Activated gamma-delta T cell treated with Interleukin-2 at 50 U/mL for 16 hours (primary cell): ENCODE measurements at regions not wholly inside any gene's neighbourhood (a gene's known extent, or its start where the extent isn't known, plus 50 kb on each side); places are given as distances from the start of the nearest gene placed in this dataset.
"Not testable (repeated sequence)": the region's sequence is repeated elsewhere in the genome, so short reads cannot be mapped to it uniquely, and the experiment has no call there.

ENCODE experiments used
- DNase-seq: peaks from one replicate; pipeline ENCODE4 v3.0.0-alpha.2; 2020

DNA sequence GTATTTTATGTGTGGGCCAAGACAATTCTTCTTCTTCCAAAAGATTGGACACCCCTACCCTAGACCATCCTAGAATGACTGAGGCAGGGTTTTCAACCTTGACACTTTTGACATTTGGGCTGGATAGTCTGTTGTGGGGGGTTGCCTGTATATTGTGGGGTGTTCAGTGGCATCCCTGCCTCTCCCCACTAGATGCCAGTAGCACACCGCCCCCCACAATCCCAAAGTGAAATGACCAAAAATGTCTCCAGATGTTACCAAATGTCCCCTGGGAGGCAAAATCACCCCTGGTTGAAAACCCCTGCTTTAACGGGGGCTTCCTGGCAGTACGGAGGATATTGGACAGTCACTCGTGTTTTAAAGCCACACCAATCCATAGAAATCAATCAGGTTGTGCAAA is 219.6 kb downstream of the PHETA1 start:
- DNase-seq: no peak

DNA sequence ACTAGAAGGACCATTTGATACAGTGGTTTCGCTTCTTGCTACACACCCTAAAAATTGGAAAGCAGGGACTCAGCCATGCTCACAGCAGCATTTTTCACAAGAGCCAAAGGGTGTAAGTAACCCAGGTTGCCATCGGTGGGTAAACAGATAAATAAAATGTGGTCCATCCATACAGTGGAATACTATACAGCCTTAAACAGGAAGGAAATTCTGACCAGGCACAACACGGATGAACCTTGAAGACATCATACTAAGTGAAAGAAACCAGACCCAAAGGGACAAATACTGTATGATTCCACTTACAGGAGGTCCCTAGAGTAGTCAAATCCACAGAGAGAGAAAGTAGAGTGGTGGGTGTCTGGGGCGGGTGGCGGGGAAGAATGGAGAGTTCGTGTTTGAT is 220.9 kb downstream of the PHETA1 start:
- no peak for DNase-seq

DNA sequence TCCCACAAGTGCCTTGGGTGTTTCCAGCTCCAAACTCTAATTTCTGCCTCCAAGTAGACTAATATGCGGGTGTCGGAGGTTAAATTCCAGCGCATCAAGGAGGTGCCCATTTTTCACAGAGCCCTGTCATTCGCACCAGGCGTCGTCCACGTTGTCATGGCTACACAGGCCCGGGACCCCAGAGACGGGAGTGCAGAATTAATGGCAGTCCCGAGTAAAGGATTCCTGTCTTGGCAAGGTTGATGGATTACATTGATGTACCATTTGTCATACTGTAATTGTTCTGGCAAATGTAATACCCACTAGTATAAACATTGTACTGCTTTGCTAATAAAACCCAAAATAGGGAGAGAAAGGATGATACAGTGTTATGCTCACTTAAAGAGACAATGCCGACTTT is 222.9 kb upstream of the MYL2 start:
- DNase-seq: no peak

- DNase-seq: no peak
These were observed 220.8 kb upstream of the MYL2 start for GRCh38 chr12:111141205-111141604.

GRCh38 chr12:111138016-111138415 is 217.6 kb upstream of the MYL2 start:
- no peak for DNase-seq

DNA sequence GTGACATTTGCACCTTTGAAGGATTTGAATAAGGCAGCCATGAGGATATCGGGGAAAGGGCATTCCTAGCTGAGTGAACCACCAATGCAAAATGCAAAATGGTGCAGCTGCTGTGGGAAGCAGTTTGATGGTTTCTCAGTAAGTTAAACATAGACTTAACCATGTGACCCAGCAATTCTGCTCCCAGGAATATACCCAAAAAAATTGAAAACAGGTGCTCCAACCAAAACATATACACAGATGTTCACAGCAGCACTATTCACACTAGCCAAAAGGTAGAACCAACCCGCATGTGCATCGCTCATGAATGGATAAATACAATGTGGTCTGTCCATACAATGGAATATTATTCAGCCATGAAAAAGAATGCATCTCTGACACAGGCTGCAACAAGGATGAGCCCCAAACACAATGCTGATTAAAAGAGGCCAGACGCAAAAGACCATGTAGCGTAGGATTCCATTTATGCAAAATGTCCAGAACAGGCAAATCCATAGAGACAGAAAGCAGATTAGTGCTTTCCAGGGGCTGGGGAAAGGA is 215.0 kb upstream of the MYL2 start:
- DNase-seq: no peak

- DNase-seq: no peak
These were observed 210.0 kb upstream of the MYL2 start for GRCh38 chr12:111130336-111130735.

GRCh38 chr12:111129149-111129767 is 208.9 kb upstream of the MYL2 start:
- no peak for DNase-seq

- DNase-seq: no peak
These were observed 206.0 kb upstream of the MYL2 start for GRCh38 chr12:111126331-111126730.

DNA sequence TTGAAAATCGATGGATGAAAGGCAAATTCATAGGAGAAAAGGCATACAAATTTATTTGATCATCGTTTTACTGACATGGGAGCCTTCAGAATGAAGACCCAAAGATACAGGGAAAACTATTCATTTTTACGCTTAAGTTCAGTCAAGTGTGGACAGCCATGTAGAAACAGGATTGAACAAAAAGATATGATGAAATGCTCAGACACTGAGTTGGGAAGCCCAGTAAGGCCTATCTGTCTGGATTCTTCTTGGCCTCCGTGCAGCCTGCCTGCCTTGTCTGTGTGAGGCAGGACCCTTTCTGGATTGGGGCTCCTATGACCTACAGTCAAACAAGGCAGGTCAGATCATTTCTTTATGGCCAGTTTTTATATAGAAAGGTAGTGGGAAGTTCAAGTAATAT is 203.8 kb upstream of the MYL2 start:
- no peak for DNase-seq

GRCh38 chr12:111123390-111123789 is 203.0 kb upstream of the MYL2 start:
- no peak for DNase-seq

GRCh38 chr12:111122458-111122878 is 202.1 kb upstream of the MYL2 start:
- DNase-seq: no peak

DNA sequence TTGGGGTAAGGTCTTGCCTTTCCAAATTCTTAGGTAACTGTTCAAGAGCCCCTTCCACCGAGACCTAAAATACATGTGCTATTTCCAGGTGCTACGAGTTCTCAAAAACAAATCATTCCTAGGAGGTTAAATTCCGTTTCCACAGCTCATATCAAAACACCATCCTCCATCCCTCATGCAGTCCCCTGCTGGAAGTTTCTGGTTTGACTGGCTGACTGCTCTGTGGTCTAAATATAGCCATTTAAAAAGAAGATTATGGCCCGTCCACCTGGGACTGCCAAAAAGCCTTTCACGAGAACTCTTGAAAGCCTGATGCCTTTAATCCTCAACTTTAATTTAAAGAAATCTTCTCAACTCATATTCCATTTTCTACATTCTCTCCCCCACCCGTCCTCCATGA is 201.5 kb upstream of the MYL2 start:
- DNase-seq: no peak

- no peak for DNase-seq
These were observed 200.2 kb upstream of the MYL2 start for GRCh38 chr12:111120578-111120977.

GRCh38 chr12:111117017-111117416 is 196.6 kb upstream of the MYL2 start:
- DNase-seq: no peak

DNA sequence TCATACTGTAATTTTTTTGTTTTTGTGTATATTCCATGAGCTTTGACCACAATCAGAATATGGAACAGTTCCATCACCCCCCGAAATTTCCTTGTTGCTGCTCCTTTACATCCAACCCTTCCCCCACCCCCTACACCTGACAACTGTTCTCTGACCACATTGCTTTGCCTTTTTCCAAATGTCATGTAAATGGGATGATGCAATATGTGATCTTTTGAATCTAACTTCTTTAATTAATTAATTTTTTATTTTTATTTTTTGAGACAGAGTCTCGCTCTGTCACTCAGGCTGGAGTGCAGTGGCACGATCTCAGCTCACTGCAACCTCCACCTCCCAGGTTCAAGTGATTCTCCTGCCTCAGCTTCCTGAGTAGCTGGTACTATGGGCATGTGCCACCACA is 192.9 kb upstream of the MYL2 start:
- not testable (repeated sequence) for DNase-seq

- DNase-seq: no peak
These were observed 192.1 kb upstream of the MYL2 start for GRCh38 chr12:111112311-111113098.

GRCh38 chr12:111111681-111112080 is 191.3 kb upstream of the MYL2 start:
- DNase-seq: no peak

DNA sequence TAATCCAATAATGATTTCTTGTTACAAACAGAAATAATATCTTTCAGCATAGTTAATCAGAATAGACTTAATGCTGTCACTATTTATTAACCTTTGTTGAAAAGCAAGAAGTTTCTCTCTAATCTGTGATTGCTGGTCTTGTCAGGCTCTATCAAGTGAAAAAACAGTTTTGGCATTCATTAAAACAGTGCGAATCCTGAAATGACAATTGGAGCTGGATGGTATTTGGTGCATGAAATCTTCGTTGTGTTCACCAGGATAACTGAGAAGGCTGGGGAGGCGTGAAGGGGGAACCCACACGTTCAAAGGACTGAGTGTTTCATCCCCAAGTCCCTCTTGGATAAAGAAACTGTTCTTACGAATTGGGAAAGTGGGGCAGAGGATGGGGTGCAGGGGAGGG is 190.2 kb upstream of the MYL2 start:
- DNase-seq: no peak

DNA sequence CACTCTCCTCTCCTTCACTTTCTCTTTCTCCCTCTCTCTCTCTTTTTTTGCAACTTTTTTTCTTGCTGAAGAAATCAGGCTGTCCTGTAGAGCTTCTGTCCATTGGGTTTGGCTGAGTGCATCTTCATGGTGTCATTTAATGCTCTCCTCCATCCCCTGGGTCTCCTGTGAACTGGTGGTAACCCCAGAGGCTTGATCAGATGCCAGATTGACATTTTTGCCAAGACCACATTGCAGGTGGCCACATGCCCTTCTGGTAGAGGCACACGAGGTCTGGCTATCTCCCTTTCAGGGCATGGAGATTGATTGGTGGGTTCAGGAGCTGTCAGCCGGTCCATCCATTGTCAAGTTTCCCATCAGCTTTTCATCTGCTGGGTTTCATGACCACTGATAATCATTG is 188.3 kb upstream of the MYL2 start:
- no peak for DNase-seq

GRCh38 chr12:111107392-111108178 is 187.2 kb upstream of the MYL2 start:
- DNase-seq: no peak

DNA sequence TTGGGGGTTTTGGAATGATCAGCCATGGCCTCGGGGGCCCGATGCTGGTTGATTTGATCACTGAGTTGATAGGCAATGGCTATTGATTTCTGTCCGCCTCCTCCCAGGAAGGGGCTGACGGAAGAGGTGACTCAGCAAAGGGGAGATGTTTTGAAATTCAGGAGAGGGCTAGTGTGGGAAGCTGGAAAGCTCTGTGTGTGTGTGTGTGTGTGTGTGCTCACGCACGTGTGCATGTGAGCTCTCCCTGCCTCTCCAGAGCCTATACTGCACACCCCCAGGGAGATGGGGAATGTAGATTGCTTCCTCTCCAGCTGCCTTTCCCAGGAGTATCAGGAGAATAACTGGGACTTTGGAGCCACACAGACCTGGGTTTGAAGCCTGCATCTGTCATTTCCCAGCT is 184.9 kb upstream of the MYL2 start:
- no peak for DNase-seq

DNA sequence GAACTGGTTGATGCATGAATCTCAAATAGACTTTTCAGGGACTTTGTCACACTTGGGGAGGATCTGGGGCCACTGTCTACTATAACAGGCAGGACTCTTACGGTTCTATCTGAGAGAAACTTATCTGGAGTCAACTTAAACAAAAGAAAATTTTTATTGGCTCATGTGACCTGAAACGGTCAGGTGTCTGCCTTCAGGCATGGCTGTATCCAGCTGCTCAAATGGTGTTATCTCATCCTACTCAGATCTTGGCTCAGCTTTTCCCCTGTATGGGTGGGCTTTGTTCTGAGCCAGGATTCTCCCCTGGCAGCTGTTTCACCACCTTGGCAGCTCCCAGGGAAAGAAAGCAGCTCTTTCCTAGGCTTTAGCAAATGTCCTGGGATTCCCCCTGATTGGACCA is 183.2 kb upstream of the MYL2 start:
- DNase-seq: no peak
